BE2C (cell line): ENCODE measurements at regions not wholly inside any gene's neighbourhood (a gene's known extent, or its start where the extent isn't known, plus 50 kb on each side); places are given as distances from the start of the nearest gene placed in this dataset.

Experiments
- DNase-seq: peaks from one replicate; pipeline ENCODE4 v3.0.0-alpha.2; 2020
- H3K27me3 ChIP-seq: fragments of 250-450 bp; sonication (Bioruptor Pico); 2 replicates; pipeline ENCODE4 v1.5.1; 2020; ENCODE audit warnings: mild to moderate bottlenecking
- H3K36me3 ChIP-seq: fragments of 250-450 bp; sonication (Bioruptor Pico); 2 replicates; pipeline ENCODE4 v1.5.1; 2020; ENCODE audit warnings: mild to moderate bottlenecking
- H3K4me1 ChIP-seq: fragments of 250-450 bp; sonication (Bioruptor Pico); 2 replicates; pipeline ENCODE4 v1.5.1; 2020
- H3K4me3 ChIP-seq: 2 replicates; pipeline ENCODE4 v1.5.1; 2011; ENCODE audit warnings: low read depth, low read length
- H3K9me3 ChIP-seq: fragments of 250-450 bp; sonication (Bioruptor Pico); 2 replicates; pipeline ENCODE4 v1.5.1; 2020
- CTCF ChIP-seq: IDR thresholded peaks from 2 replicates; pipeline ENCODE4 v1.5.1; 2012; ENCODE audit warnings: mild to moderate bottlenecking, low read depth, low read length

- no peak for TF ChIP-seq CTCF
These were observed 134.5 kb downstream of the RPS12 start for GRCh38 chr6:132948889-132949288.

GRCh38 chr6:132950566-132950965 lies 136.2 kb downstream of the RPS12 start:
- H3K36me3 ChIP-seq = no peaks in the 10 kb centered on the region
- H3K4me3 ChIP-seq = no peak overlapping the region
- no peak for DNase-seq
- H3K9me3 ChIP-seq = no peaks in the 10 kb centered on the region
- no peak for TF ChIP-seq CTCF
- H3K27me3 ChIP-seq = no peaks in the 10 kb centered on the region
- H3K4me1 ChIP-seq = no peaks in the 10 kb centered on the region

More at GRCh38 chr6:132948889-132949288, 134.5 kb downstream of the RPS12 start:
- H3K9me3 ChIP-seq = no peaks in the 10 kb centered on the region
- no peak overlapping the region for H3K4me3 ChIP-seq
- no peaks in the 10 kb centered on the region for H3K27me3 ChIP-seq
- no peaks in the 10 kb centered on the region for H3K36me3 ChIP-seq
- DNase-seq = no peak
- H3K4me1 ChIP-seq = no peaks in the 10 kb centered on the region

GRCh38 chr6:132952031-132952867 lies 137.9 kb downstream of the RPS12 start:
- Histone ChIP-seq H3K4me3 (no peak overlapping the region), H3K9me3 (no peaks in the 10 kb centered on the region), H3K27me3 (no peaks in the 10 kb centered on the region), H3K4me1 (no peaks in the 10 kb centered on the region), H3K36me3 (no peaks in the 10 kb centered on the region)
- DNase-seq = no peak
- no peak for TF ChIP-seq CTCF

- DNase-seq = no peak
- no peak overlapping the region for H3K4me3 ChIP-seq
- no peaks in the 10 kb centered on the region for H3K9me3 ChIP-seq
- no peak for TF ChIP-seq CTCF
- no peaks in the 10 kb centered on the region for H3K36me3 ChIP-seq
- no peaks in the 10 kb centered on the region for H3K4me1 ChIP-seq
- no peaks in the 10 kb centered on the region for H3K27me3 ChIP-seq
These were observed 138.6 kb downstream of the RPS12 start for GRCh38 chr6:132952986-132953385.

- no peak for DNase-seq
- no peaks in the 10 kb centered on the region for H3K27me3 ChIP-seq
- no peaks in the 10 kb centered on the region for H3K9me3 ChIP-seq
- no peaks in the 10 kb centered on the region for H3K4me1 ChIP-seq
- no peak for TF ChIP-seq CTCF
- H3K4me3 ChIP-seq = no peak overlapping the region
- H3K36me3 ChIP-seq = no peaks in the 10 kb centered on the region
These were observed 139.9 kb downstream of the RPS12 start for GRCh38 chr6:132954222-132954621.

GRCh38 chr6:132954936-132955335 lies 140.6 kb downstream of the RPS12 start:
- H3K4me3 ChIP-seq = no peak overlapping the region
- TF ChIP-seq CTCF = no peak
- H3K9me3 ChIP-seq = no peaks in the 10 kb centered on the region
- DNase-seq = no peak
- no peaks in the 10 kb centered on the region for H3K27me3 ChIP-seq
- H3K36me3 ChIP-seq = no peaks in the 10 kb centered on the region
- H3K4me1 ChIP-seq = no peaks in the 10 kb centered on the region
